ENCODE measurements at regions not wholly inside any gene's neighbourhood (a gene's known extent, or its start where the extent isn't known, plus 50 kb on each side); places are given as distances from the start of the nearest gene placed in this dataset.

GRCh38 chr17:54807331-54807730 lies 93.3 kb upstream of the TOM1L1 start:
- 59 to 68% (median 62%) methylated on average over 2 of the region's 2 CpGs for WGBS, 3 donors
- H3K9me3 ChIP-seq: no peaks in the 10 kb centered on the region
- no peak for TF ChIP-seq CTCF (IDR thresholded peaks at IDR 0.05)
- no peak for TF ChIP-seq POLR2A (IDR thresholded peaks at IDR 0.05)
- no peak for TF ChIP-seq EP300 (IDR thresholded peaks at IDR 0.05)
- H3K27ac ChIP-seq: no peak overlapping the region
- H3K27me3 ChIP-seq: no peaks in the 10 kb centered on the region
- intact Hi-C loops (cut with DNase I): loop anchor here in 1 of 4 donors (10.0 kb wide), 1 partner anchor 57 kb away; no protein-coding TSS in a partner anchor
- no peak for DNase-seq
- H3K4me1 ChIP-seq (ENCODE audit: insufficient read depth): no peaks in the 10 kb centered on the region
- H3K36me3 ChIP-seq: no peaks in the 10 kb centered on the region
- H3K4me3 ChIP-seq: no peak overlapping the region

GRCh38 chr17:54813896-54814295 lies 86.8 kb upstream of the TOM1L1 start:
- no peaks in the 10 kb centered on the region for H3K9me3 ChIP-seq
- TF ChIP-seq CTCF (IDR thresholded peaks at IDR 0.05) (no peak), POLR2A (IDR thresholded peaks at IDR 0.05) (no peak), EP300 (IDR thresholded peaks at IDR 0.05) (no peak)
- H3K36me3 ChIP-seq: no peaks in the 10 kb centered on the region
- intact Hi-C loops (cut with DNase I): no loop called here
- no peaks in the 10 kb centered on the region for H3K27me3 ChIP-seq
- H3K4me1 ChIP-seq (ENCODE audit: insufficient read depth): no peaks in the 10 kb centered on the region
- 73 to 88% (median 88%) methylated on average over 1 of the region's 1 CpG for WGBS, 3 donors
- H3K4me3 ChIP-seq: no peak overlapping the region
- no peak overlapping the region for H3K27ac ChIP-seq
- no peak for DNase-seq

- Histone ChIP-seq H3K27ac (no peak overlapping the region), H3K4me1 (ENCODE audit: insufficient read depth) (no peaks in the 10 kb centered on the region), H3K4me3 (no peak overlapping the region), H3K27me3 (no peaks in the 10 kb centered on the region), H3K9me3 (no peaks in the 10 kb centered on the region), H3K36me3 (no peaks in the 10 kb centered on the region)
- no peak for TF ChIP-seq EP300 (IDR thresholded peaks at IDR 0.05)
- TF ChIP-seq POLR2A (IDR thresholded peaks at IDR 0.05): no peak
- TF ChIP-seq CTCF (IDR thresholded peaks at IDR 0.05): no peak
- DNase-seq: no peak
- intact Hi-C loops (cut with DNase I): no loop called here
- WGBS, 3 donors: 67 to 79% (median 73%) methylated on average over 3 of the region's 3 CpGs
Measured at GRCh38 chr17:54814371-54814770, 86.3 kb upstream of the TOM1L1 start.

- no peak for TF ChIP-seq POLR2A (IDR thresholded peaks at IDR 0.05)
- TF ChIP-seq CTCF (IDR thresholded peaks at IDR 0.05): no peak
- no peak for TF ChIP-seq EP300 (IDR thresholded peaks at IDR 0.05)
- WGBS, 3 donors: 36 to 53% (median 49%) methylated on average over 3 of the region's 3 CpGs
- Histone ChIP-seq H3K4me1 (ENCODE audit: insufficient read depth) (no peaks in the 10 kb centered on the region), H3K27me3 (peaks cover 2% of the 10 kb centered on the region), H3K27ac (no peak overlapping the region), H3K4me3 (no peak overlapping the region), H3K36me3 (no peaks in the 10 kb centered on the region), H3K9me3 (peaks cover 0 to 4% of the 10 kb centered on the region in 2 donors)
- intact Hi-C loops (cut with DNase I): no loop called here
- no peak for DNase-seq
Measured at GRCh38 chr17:54834086-54834485, 66.6 kb upstream of the TOM1L1 start.
